GM12891 (cell line): ENCODE measurements at regions not wholly inside any gene's neighbourhood (a gene's known extent, or its start where the extent isn't known, plus 50 kb on each side); places are given as distances from the start of the nearest gene placed in this dataset.

Experiments used
- DNase-seq: peaks from one replicate; pipeline ENCODE4 v3.0.0; 2011; ENCODE audit warnings: low spot score; ENCODE audit not compliant: insufficient read length
- FAIRE-seq: peaks from 2 replicates; lab custom pipeline; 2011; peaks lifted over from hg19 to GRCh38; lab: Jason Lieb, UNC
- PAX5 ChIP-seq: IDR thresholded peaks from 2 replicates; pipeline ENCODE4 v1.6.1; 2011; ENCODE audit warnings: low read length, moderate library complexity, mild to moderate bottlenecking; ENCODE audit not compliant: insufficient read depth, severe bottlenecking
- POLR2A ChIP-seq: IDR thresholded peaks from 2 replicates; pipeline ENCODE4 v1.6.1; 2011; ENCODE audit warnings: low read depth, low read length, control low read depth
- POLR2AphosphoS5 ChIP-seq: IDR thresholded peaks from 2 replicates; pipeline ENCODE4 v1.6.1; 2011; ENCODE audit warnings: low read depth, low read length, control low read depth
- POU2F2 ChIP-seq: IDR thresholded peaks from 2 replicates; pipeline ENCODE4 v1.6.1; 2011; ENCODE audit warnings: low read depth, mild to moderate bottlenecking, control low read depth, low read length, moderate library complexity
- SPI1 ChIP-seq: IDR thresholded peaks from 2 replicates; pipeline ENCODE4 v1.6.1; 2011; ENCODE audit warnings: low read depth, low read length, control low read depth
- TAF1 ChIP-seq: IDR thresholded peaks from 2 replicates; pipeline ENCODE4 v1.6.1; 2011; ENCODE audit warnings: low read depth, low read length, control low read depth

DNA sequence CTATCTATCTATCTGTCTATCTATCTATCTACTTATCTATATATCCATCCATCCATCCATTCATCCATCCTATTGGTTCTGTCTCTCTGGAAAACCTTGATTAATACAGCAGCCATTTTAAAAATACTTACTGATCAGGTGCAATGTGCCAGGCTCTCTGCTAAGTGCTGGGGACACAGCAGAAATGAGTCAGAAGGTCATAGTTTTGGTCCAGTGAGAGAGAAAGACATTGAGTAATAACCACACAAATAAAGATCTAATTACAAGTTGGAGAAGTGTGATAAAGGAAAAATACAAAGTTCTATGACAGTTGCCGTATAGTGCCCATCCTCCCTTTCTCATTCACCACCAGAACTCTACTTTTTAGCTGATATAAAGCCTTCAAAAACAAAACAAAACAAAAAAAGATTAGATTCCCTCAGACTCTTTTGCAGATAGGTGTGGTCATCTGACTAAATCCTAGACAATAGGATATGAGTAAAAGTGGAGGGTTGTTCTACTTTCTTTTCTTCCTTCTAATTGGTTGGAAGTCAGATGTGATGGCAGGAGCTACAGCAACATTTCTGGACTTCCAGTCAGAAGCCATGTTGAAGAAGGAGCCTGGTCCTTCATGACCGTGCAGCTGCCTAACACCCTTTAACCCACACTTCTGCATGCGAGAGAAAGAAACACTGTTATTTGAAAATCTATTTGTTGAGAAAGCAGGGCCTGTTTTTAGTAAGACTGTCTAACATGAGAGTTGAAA lies 72.0 kb upstream of the TOX3 start:
- TF ChIP-seq TAF1: no peak
- no peak for TF ChIP-seq POU2F2
- TF ChIP-seq PAX5: no peak
- no peak for TF ChIP-seq POLR2A
- TF ChIP-seq SPI1: no peak
- TF ChIP-seq POLR2AphosphoS5: no peak
- DNase-seq: no peak
- FAIRE-seq: no peak

DNA sequence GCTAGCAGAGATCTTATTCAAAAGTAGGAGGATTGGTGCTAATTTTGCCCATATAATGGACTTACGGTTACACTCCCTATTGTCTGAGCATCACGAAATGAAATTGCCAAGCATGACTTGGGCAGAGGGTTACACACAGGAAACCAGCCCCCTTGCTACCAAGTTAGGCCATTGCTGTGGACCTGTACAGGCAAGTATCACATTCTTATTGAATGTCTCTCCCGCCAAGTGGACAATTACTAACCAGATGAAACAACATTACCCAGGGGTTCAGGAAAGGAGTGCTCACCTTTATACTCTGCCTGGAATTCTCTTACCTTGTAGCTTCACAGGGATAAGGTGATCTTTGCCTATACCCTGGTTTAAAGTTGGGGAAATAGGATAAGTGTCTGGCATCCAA lies 70.6 kb upstream of the TOX3 start:
- DNase-seq (no peak), FAIRE-seq (no peak)
- TF ChIP-seq POU2F2 (no peak), POLR2A (no peak), SPI1 (no peak)

DNA sequence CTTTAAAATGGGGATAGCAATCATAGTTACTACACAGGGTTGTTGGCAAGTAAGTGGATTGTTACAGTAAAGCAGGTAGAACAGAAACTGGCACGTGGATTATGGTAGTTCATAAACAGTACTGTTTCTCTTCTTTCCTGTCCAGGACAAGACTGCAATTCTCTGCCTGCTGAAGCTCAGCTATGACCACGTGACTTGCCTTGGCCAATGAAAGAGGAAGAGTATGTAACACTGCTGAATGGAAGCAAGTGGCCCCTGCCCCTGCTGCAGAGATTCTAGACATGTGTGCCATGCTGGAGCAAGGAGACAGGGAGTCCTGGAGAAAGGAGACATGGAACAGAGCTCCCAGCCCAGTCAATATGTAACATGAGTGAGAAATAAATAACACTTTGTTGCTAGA lies 66.6 kb upstream of the TOX3 start:
- no peak for TF ChIP-seq POLR2A
- no peak for TF ChIP-seq POU2F2
- no peak for TF ChIP-seq POLR2AphosphoS5
- TF ChIP-seq PAX5: no peak
- TF ChIP-seq TAF1: no peak
- TF ChIP-seq SPI1: no peak
- no peak for FAIRE-seq
- DNase-seq: no peak

DNA sequence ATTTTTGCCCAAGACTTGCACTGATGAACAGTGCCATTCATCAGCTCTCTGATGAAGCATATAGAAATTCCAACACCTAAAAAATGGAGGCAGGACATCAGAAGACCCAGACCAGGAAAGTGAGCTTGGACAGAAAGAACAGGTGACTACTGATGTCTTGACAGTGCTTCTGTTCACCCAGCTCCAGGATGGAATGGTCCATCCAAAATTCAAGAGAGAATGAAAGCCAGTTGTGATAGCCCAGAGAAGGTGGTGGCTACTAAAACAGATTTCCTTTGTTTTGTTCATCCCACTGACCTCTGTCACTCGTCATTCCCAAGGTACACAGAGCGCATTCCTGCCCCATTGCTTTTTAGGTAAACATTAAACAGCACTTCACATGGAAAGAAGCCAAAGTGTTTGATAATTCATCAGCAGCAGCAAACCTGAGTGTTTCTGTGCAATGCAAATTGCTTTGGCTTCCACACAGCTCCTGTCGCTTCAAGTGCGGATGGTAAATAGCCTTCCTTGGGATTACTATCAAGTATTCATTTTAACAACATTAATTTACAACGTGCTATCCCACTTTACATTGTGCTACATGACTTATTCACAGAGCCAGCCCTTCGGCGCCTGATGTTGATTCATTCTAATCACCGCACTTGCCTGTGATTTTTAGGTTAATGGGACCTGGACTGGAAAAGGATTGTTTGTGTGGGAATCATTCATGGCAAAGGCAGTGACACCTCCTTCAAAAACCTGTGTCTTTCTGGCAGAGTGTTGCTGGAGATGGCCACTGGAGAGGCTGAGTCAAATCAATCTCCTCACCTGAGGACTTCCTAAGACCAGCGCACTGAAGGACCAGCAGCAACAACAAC lies 65.1 kb upstream of the TOX3 start:
- no peak for DNase-seq
- TF ChIP-seq POU2F2 (no peak), PAX5 (no peak), POLR2A (no peak), SPI1 (no peak), TAF1 (no peak), POLR2AphosphoS5 (no peak)
- FAIRE-seq: no peak

DNA sequence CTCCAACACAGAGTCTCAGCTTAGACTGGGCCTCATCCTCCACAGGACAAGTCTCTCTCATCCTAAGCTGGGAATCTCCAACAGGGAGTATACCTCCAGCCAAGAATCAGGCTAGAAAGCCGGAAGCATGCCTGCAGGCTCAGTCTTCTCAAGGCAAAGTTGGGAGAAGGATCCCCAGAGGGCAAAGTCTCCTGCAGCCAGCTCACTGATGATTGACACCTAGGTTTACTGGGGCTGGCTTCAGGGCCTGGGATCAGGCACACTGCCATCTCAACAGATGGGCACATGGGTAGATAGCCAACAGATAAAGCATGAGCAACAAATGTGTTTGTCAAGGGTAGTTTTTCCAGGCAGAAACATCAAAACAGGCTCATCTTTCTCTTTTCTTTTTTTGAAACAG lies 56.1 kb upstream of the TOX3 start:
- DNase-seq (no peak), FAIRE-seq (no peak)
- no peak for TF ChIP-seq POLR2A
- TF ChIP-seq POU2F2: no peak
- TF ChIP-seq SPI1: no peak
- no peak for TF ChIP-seq PAX5
- no peak for TF ChIP-seq TAF1
- TF ChIP-seq POLR2AphosphoS5: no peak

DNA sequence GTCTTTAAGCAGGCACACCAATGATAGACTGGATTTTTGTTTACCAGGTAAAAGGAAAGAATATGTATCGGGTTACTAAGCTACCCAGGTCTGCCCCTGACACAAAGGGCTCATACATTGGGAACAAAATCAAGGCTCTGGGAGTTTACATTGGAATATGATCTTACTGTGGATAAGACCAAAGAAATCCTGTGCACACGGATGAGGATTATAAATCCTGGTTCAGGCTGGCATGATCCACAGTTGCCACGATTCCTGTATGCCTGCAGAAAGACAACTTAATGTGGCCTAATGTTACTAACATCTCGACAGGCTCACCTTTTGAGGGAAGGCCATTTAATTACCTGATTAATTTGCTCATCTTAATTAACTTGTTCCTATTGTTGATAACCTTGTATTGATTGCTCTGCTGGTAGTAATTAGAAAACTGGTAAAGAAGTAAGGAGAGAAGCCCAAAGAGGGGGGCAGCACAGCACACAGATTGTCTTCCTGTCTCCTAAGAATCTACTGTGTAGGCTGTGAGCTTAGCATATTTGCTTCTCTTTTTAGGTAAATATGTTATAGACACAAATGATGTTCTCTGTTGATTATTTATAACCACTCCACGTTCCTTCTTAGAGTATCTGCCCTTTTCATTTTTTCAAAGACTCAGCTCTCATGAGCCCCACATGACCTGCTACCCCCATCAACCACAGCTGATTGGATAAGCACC lies 51.0 kb upstream of the TOX3 start:
- FAIRE-seq (no peak), DNase-seq (no peak)
- TF ChIP-seq POLR2A: no peak
- TF ChIP-seq SPI1: no peak
- TF ChIP-seq TAF1: no peak
- TF ChIP-seq PAX5: no peak
- no peak for TF ChIP-seq POU2F2
- TF ChIP-seq POLR2AphosphoS5: no peak

DNA sequence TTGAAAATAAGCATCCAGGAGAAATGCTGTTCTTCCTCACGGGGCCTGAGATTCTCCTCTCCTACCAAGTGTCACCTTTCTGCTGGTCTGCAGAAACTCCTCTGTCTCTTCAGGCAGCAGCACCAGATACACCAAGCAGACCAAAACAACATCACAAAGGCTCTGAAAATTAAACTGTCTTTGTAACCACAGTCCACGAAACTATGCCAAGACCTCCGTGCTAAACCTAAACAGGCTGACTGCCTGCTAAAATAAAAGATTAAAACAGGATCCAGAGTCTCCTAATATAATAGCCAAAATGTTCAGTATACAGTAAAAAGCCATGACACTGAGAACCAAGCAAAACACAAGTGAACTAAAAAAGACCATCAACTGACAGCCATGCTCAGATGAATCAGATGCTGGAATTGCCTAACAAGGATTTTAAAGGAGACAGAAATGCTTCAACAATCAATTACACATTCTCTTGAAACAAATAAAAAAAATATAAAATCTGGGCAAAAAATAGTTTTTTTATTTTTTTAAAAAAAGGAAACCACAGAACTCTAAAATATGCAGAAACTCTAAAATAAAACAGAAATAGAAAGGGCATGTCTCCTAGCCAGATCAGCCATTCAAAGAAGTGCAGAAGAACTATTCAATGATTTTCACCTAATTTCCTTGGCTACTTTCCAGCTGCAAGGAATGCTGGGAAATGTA lies 50.3 kb upstream of the TOX3 start:
- TF ChIP-seq SPI1: no peak
- TF ChIP-seq TAF1: no peak
- no peak for TF ChIP-seq POU2F2
- TF ChIP-seq POLR2AphosphoS5: no peak
- no peak for TF ChIP-seq PAX5
- TF ChIP-seq POLR2A: no peak
- DNase-seq (no peak), FAIRE-seq (no peak)
